ENCODE measurements at regions not wholly inside any gene's neighbourhood (a gene's known extent, or its start where the extent isn't known, plus 50 kb on each side); places are given as distances from the start of the nearest gene placed in this dataset.
"Not testable (repeated sequence)": the region's sequence is repeated elsewhere in the genome, so short reads cannot be mapped to it uniquely, and the experiment has no call there.

DNA sequence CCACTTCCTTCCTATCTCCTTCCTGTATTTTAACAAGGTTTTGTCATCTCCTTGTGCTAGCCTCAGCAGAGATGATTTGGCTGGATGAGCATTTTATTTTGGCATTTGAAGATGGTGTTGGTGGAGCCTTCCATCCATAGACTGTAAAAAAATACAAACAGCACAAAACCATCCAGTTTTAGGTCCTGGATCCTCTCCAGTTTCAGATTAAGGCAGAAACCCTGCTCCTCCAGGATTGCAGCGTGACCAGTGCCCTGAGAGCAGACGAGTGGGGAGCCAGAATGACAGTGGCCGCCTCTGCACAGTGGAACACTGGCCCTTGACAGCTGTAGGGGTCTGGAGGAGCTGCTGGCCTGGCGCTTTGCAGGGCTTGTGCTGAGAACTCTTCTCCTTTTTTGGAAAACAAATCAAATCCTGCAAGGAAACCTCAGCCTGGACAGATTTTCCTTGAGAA is 72.2 kb upstream of the GADD45A start:
- DNase-seq, result peak in 4 of 5 donors; percentile 28 to 62 (median 44)

GRCh38 chr1:67613479-67613878 is 71.5 kb upstream of the GADD45A start:
- H3K4me1 ChIP-seq, result peaks cover 0 to 14% (median 0%) of the 10 kb centered on the region in 12 donors
- intact Hi-C loops (cut with DNase I); H3K4me3 ChIP-seq; H3K36me3 ChIP-seq; ATAC-seq; H3K27me3 ChIP-seq; DNase-seq; H3K9me3 ChIP-seq: not testable (repeated sequence)
- WGBS, 4 donors, result 94 to 98% (median 95%) methylated on average over 8 of the region's 8 CpGs
- H3K27ac ChIP-seq, result peak overlapping the region in 2 of 12 donors; percentile 15 to 53

More for the DNA sequence above, 72.2 kb upstream of the GADD45A start:
- no peak for TF ChIP-seq POLR2A (IDR thresholded peaks at IDR 0.05)
- TF ChIP-seq, protein P1, sequence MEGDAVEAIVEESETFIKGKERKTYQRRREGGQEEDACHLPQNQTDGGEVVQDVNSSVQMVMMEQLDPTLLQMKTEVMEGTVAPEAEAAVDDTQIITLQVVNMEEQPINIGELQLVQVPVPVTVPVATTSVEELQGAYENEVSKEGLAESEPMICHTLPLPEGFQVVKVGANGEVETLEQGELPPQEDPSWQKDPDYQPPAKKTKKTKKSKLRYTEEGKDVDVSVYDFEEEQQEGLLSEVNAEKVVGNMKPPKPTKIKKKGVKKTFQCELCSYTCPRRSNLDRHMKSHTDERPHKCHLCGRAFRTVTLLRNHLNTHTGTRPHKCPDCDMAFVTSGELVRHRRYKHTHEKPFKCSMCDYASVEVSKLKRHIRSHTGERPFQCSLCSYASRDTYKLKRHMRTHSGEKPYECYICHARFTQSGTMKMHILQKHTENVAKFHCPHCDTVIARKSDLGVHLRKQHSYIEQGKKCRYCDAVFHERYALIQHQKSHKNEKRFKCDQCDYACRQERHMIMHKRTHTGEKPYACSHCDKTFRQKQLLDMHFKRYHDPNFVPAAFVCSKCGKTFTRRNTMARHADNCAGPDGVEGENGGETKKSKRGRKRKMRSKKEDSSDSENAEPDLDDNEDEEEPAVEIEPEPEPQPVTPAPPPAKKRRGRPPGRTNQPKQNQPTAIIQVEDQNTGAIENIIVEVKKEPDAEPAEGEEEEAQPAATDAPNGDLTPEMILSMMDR (IDR thresholded peaks at IDR 0.05), result no peak
- Histone ChIP-seq H3K4me3 (no peak overlapping the region), H3K4me1 (peaks cover 0 to 13% (median 0%) of the 10 kb centered on the region in 12 donors), H3K36me3 (no peaks in the 10 kb centered on the region), H3K27ac (peak overlapping the region in 5 of 12 donors; percentile 7 to 65 (median 37)), H3K9me3 (no peaks in the 10 kb centered on the region), H3K27me3 (no peaks in the 10 kb centered on the region)
- peak; percentile 57 to 75 (median 62) for ATAC-seq
- WGBS, 4 donors, result 64 to 70% (median 68%) methylated on average over 4 of the region's 4 CpGs
- intact Hi-C loops (cut with DNase I), result no loop called here

DNA sequence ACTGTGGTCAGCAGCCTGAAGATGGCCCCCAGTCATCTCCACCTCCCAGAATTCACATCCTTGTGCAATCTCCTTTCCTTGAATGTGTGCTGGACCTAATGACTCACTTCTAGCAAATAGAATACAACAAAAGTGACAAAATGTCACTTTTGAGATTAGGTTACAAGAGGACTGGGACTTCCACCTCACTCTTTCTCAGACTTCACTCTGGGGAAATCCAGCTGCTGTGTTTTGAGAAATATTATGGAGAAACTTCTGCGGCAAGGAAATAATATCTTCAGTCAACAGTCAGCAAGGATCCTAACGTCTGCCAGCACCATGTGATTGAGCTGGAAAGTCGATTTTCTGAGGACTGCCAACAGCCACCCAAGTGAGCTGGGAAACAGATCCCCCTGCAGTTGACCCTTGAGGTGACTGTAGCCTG is 70.5 kb upstream of the GADD45A start:
- H3K4me3 ChIP-seq, result no peak overlapping the region
- no peaks in the 10 kb centered on the region for H3K9me3 ChIP-seq
- intact Hi-C loops (cut with DNase I), result no loop called here
- 63 to 72% (median 71%) methylated on average over 3 of the region's 3 CpGs for WGBS, 4 donors
- no peaks in the 10 kb centered on the region for H3K36me3 ChIP-seq
- H3K27ac ChIP-seq, result no peak overlapping the region
- ATAC-seq, result no peak
- TF ChIP-seq POLR2A (IDR thresholded peaks at IDR 0.05), result no peak
- TF ChIP-seq, protein P1 (IDR thresholded peaks at IDR 0.05), result no peak
- H3K4me1 ChIP-seq, result peaks cover 0 to 21% (median 1%) of the 10 kb centered on the region in 12 donors
- no peak for DNase-seq
- no peaks in the 10 kb centered on the region for H3K27me3 ChIP-seq

GRCh38 chr1:67615886-67616285 is 69.1 kb upstream of the GADD45A start:
- no peak for DNase-seq
- WGBS, 4 donors, result 96 to 99% (median 97%) methylated on average over 1 of the region's 1 CpG
- no peak for ATAC-seq
- TF ChIP-seq, protein P1 (IDR thresholded peaks at IDR 0.05), result no peak
- TF ChIP-seq POLR2A (IDR thresholded peaks at IDR 0.05), result no peak
- intact Hi-C loops (cut with DNase I), result no loop called here
- H3K4me1 ChIP-seq, result peaks cover 0 to 24% (median 1%) of the 10 kb centered on the region in 12 donors
- H3K4me3 ChIP-seq, result no peak overlapping the region
- no peaks in the 10 kb centered on the region for H3K9me3 ChIP-seq
- H3K36me3 ChIP-seq, result no peaks in the 10 kb centered on the region
- no peaks in the 10 kb centered on the region for H3K27me3 ChIP-seq
- H3K27ac ChIP-seq, result no peak overlapping the region

DNA sequence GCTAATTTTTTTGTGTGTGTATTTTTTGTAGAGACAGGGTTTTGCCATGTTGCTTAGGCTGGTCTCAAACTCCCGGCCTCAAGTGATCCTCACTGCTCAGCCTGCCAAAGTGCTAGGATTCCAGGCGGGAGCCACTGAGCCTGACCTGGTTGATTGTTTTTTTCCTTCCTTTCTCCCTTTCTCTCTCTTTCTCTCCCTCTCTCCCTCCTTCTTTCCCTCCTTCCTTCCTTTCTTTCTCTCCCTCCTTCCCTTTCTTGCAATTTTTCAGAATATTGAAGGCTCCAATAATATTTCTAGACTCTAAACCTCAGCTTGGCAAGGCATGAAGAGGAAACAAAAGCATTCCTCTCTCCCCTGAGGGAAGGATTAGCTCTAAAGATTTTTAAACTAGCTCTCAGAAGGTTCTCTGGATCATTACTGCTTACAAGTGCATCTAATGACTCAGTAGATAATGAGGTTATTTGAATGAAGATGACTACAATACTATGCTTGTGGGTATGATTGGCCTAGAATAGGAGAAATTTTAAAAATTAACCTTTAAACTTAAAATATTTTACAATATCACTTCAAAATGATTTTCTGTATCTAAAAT is 68.5 kb upstream of the GADD45A start:
- Histone ChIP-seq H3K9me3 (no peaks in the 10 kb centered on the region), H3K36me3 (no peaks in the 10 kb centered on the region), H3K27ac (no peak overlapping the region), H3K4me3 (no peak overlapping the region), H3K27me3 (no peaks in the 10 kb centered on the region), H3K4me1 (peaks cover 0 to 24% (median 1%) of the 10 kb centered on the region in 12 donors)
- ATAC-seq, result no peak
- intact Hi-C loops (cut with DNase I), result no loop called here
- TF ChIP-seq POLR2A (IDR thresholded peaks at IDR 0.05), result no peak
- TF ChIP-seq, protein P1 (IDR thresholded peaks at IDR 0.05), result no peak
- 91 to 98% (median 95%) methylated on average over 2 of the region's 2 CpGs for WGBS, 4 donors
- DNase-seq, result no peak

Data from heart left ventricle (tissue), 16 donors.